GM12875 (cell line): ENCODE measurements at regions not wholly inside any gene's neighbourhood (a gene's known extent, or its start where the extent isn't known, plus 50 kb on each side); places are given as distances from the start of the nearest gene placed in this dataset.

Experiments
- H3K4me3 ChIP-seq: one replicate; pipeline ENCODE4 v1.5.1; 2011; ENCODE audit warnings: low read depth, low read length, control low read depth
- CTCF ChIP-seq: IDR thresholded peaks from 2 replicates; pipeline ENCODE4 v1.5.1; 2011; ENCODE audit warnings: low read depth, mild to moderate bottlenecking, control low read depth, inconsistent platforms, low read length, moderate library complexity, borderline replicate concordance; ENCODE audit not compliant: insufficient read depth

- no peak for TF ChIP-seq CTCF
- H3K4me3 ChIP-seq, result no peak overlapping the region
Measured at GRCh38 chr13:81334481-81334880, 993.6 kb upstream of the SPRY2 start.

- no peak for TF ChIP-seq CTCF
Measured at GRCh38 chr13:81326913-81327312, 986.0 kb upstream of the SPRY2 start.

GRCh38 chr13:81320516-81320915 is 979.6 kb upstream of the SPRY2 start:
- no peak for TF ChIP-seq CTCF
- H3K4me3 ChIP-seq, result no peak overlapping the region

More at GRCh38 chr13:81326913-81327312, 986.0 kb upstream of the SPRY2 start:
- H3K4me3 ChIP-seq, result no peak overlapping the region

DNA sequence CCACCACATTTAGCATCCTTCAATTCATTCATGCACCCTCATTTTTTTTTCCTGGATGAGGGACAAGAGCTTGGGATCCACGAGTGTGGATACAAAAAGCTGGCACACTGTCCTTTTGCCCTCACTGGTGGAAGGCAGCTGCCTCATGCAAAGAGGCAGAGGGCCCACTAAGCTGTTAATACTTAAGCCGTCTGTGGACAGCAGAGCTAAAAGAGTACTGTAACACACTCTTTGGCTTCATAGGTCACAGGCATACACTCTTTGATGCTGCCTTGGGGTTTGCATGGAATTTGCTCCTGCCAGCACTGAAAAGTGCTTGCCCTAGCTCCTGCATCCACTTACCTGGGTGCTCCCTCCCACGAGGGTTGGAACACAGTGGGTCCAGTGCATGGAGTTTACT is 978.4 kb upstream of the SPRY2 start:
- H3K4me3 ChIP-seq, result no peak overlapping the region
- TF ChIP-seq CTCF, result no peak

GRCh38 chr13:81318231-81319019 is 977.5 kb upstream of the SPRY2 start:
- no peak overlapping the region for H3K4me3 ChIP-seq
- TF ChIP-seq CTCF, result no peak

DNA sequence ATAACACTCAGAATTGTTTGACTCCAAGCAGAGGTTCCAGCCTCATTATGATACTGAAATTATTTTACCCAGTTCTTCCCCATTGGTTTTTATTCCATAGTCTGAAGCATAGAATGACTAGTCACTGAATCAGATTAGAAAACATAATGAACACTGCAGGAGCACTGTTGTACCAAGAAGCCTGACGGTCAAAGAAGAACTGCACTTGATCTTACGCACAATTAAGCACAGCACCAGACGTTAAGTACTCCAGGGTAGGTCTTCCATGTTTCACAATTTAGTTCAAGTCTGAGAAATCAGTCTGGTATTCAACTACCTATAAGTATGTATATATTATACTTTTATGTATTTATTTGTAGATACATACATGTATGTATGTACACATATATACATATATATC is 973.5 kb upstream of the SPRY2 start:
- TF ChIP-seq CTCF, result no peak
- no peak overlapping the region for H3K4me3 ChIP-seq

DNA sequence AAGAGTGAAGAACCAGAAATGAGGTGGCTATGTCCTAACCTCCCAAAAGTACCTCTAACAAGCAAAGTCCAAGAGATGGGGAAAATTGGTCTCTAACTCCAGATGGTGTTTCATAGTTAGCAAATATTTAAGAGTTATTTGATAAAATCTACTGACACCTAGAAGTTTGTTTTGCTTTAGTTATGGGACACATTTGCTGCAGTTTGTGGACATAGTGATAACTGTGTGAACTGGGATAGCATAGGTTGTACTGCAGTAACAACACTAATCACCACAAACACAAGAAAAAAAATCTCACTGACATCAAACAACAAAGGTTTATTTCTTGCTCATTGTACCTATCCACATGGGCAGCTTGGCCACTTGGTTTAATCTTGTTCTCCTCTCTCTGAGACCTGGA is 965.0 kb upstream of the SPRY2 start:
- no peak overlapping the region for H3K4me3 ChIP-seq
- no peak for TF ChIP-seq CTCF
